ENCODE measurements at regions not wholly inside any gene's neighbourhood (a gene's known extent, or its start where the extent isn't known, plus 50 kb on each side); places are given as distances from the start of the nearest gene placed in this dataset.

- H3K4me1 ChIP-seq (ENCODE audit: control insufficient read depth, extremely low read depth, insufficient read depth, low read length): no peaks in the 10 kb centered on the region
- no peak for FAIRE-seq
- TF ChIP-seq GATA2 (IDR thresholded peaks at IDR 0.05; ENCODE audit: insufficient read depth, insufficient read length, low read depth, low read length): peak; percentile 11
- TF ChIP-seq EZH2 (IDR thresholded peaks at IDR 0.05; ENCODE audit: borderline replicate concordance, low read depth, low read length, severe bottlenecking): no peak
- H3K79me2 ChIP-seq (ENCODE audit: control insufficient read depth, insufficient read depth, low read length): peaks cover 12% of the 10 kb centered on the region
- H3K9me3 ChIP-seq (replicated peaks; ENCODE audit: control insufficient read depth, insufficient read depth, low read length): no peaks in the 10 kb centered on the region
- CTCF ChIA-PET: no interaction called here
- no peak overlapping the region for H3K4me3 ChIP-seq (replicated peaks in 1 of 3; ENCODE audit: insufficient read depth in 1 of 3, low read depth in 1 of 3, low read length in 3 of 3)
- intact Hi-C loops (cut with micrococcal nuclease): no loop called here
- no peaks in the 10 kb centered on the region for H3K36me3 ChIP-seq (ENCODE audit: control insufficient read depth in 2 of 2, extremely low read depth in 1 of 2, insufficient read depth in 2 of 2, low read length in 2 of 2)
- H4K20me1 ChIP-seq (replicated peaks; ENCODE audit: control insufficient read depth, extremely low read depth, insufficient read depth, low read length): no peaks in the 10 kb centered on the region
- no peaks in the 10 kb centered on the region for H3K27me3 ChIP-seq (ENCODE audit: control insufficient read depth in 2 of 2, insufficient read depth in 2 of 2, low read length in 2 of 2)
- peak; percentile 4 for DNase-seq (ENCODE audit: low read depth, low spot score)
- no peak overlapping the region for H3K4me2 ChIP-seq (ENCODE audit: insufficient read depth, low read length)
- no TSS peak for BruUV-seq (replicated peaks)
- no peak overlapping the region for H2AFZ ChIP-seq (ENCODE audit: low read depth, low read length)
- POLR2A ChIA-PET: no interaction called here
- H3K9me1 ChIP-seq (replicated peaks; ENCODE audit: control insufficient read depth, extremely low read depth, insufficient read depth, low read length): no peaks in the 10 kb centered on the region
- dilution Hi-C loops (cut with MboI; ENCODE audit: extremely low pct_ligation_motif_present, low sequenced_read_pairs): no loop called here
- H3K9ac ChIP-seq (replicated peaks; ENCODE audit: extremely low read depth, insufficient read depth, low read length): no peak overlapping the region
- no peak overlapping the region for H3K27ac ChIP-seq (ENCODE audit: insufficient read depth, low read depth, low read length)
These were observed 325.2 kb upstream of the POU5F2 start for GRCh38 chr5:94066437-94067207.

- ChIA-PET CTCF (no interaction called here), POLR2A (no interaction called here)
- H3K4me3 ChIP-seq (replicated peaks in 1 of 3; ENCODE audit: insufficient read depth in 1 of 3, low read depth in 1 of 3, low read length in 3 of 3): no peak overlapping the region
- H2AFZ ChIP-seq (ENCODE audit: low read depth, low read length): no peak overlapping the region
- H3K79me2 ChIP-seq (ENCODE audit: control insufficient read depth, insufficient read depth, low read length): peaks cover 12% of the 10 kb centered on the region
- no peaks in the 10 kb centered on the region for H3K4me1 ChIP-seq (ENCODE audit: control insufficient read depth, extremely low read depth, insufficient read depth, low read length)
- H3K4me2 ChIP-seq (ENCODE audit: insufficient read depth, low read length): no peak overlapping the region
- no peaks in the 10 kb centered on the region for H3K27me3 ChIP-seq (ENCODE audit: control insufficient read depth in 2 of 2, insufficient read depth in 2 of 2, low read length in 2 of 2)
- H3K9me1 ChIP-seq (replicated peaks; ENCODE audit: control insufficient read depth, extremely low read depth, insufficient read depth, low read length): no peaks in the 10 kb centered on the region
- TF ChIP-seq, protein P1, sequence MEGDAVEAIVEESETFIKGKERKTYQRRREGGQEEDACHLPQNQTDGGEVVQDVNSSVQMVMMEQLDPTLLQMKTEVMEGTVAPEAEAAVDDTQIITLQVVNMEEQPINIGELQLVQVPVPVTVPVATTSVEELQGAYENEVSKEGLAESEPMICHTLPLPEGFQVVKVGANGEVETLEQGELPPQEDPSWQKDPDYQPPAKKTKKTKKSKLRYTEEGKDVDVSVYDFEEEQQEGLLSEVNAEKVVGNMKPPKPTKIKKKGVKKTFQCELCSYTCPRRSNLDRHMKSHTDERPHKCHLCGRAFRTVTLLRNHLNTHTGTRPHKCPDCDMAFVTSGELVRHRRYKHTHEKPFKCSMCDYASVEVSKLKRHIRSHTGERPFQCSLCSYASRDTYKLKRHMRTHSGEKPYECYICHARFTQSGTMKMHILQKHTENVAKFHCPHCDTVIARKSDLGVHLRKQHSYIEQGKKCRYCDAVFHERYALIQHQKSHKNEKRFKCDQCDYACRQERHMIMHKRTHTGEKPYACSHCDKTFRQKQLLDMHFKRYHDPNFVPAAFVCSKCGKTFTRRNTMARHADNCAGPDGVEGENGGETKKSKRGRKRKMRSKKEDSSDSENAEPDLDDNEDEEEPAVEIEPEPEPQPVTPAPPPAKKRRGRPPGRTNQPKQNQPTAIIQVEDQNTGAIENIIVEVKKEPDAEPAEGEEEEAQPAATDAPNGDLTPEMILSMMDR (IDR thresholded peaks at IDR 0.05; ENCODE audit: extremely low read depth in 1 of 2, insufficient read depth in 1 of 2, low read depth in 1 of 2, low read length in 2 of 2): no peak
- TF ChIP-seq JUN (IDR thresholded peaks at IDR 0.05; ENCODE audit: borderline replicate concordance, insufficient read depth, insufficient read length, low read depth): no peak
- no peak for TF ChIP-seq MYC (IDR thresholded peaks at IDR 0.05; ENCODE audit: low read depth, low read length)
- no peak for TF ChIP-seq POLR2AphosphoS5 (IDR thresholded peaks at IDR 0.05; ENCODE audit: insufficient read depth, low read depth, low read length)
- no peak for TF ChIP-seq GATA2 (IDR thresholded peaks at IDR 0.05; ENCODE audit: insufficient read depth, insufficient read length, low read depth, low read length)
- TF ChIP-seq EZH2 (IDR thresholded peaks at IDR 0.05; ENCODE audit: borderline replicate concordance, low read depth, low read length, severe bottlenecking): no peak
- TF ChIP-seq POLR2A (IDR thresholded peaks at IDR 0.05; ENCODE audit: low read depth, low read length): no peak
- TF ChIP-seq FOS (IDR thresholded peaks at IDR 0.05; ENCODE audit: borderline replicate concordance, insufficient read depth, low read length): no peak
- TF ChIP-seq MAX (IDR thresholded peaks at IDR 0.05; ENCODE audit: insufficient read depth, insufficient read length): no peak
- DNase-seq (ENCODE audit: low read depth, low spot score) (no peak), FAIRE-seq (no peak)
- H3K9ac ChIP-seq (replicated peaks; ENCODE audit: extremely low read depth, insufficient read depth, low read length): no peak overlapping the region
- intact Hi-C loops (cut with micrococcal nuclease) (no loop called here), dilution Hi-C loops (cut with MboI; ENCODE audit: extremely low pct_ligation_motif_present, low sequenced_read_pairs) (no loop called here)
- no peaks in the 10 kb centered on the region for H3K9me3 ChIP-seq (replicated peaks; ENCODE audit: control insufficient read depth, insufficient read depth, low read length)
- BruUV-seq (replicated peaks): no TSS peak
- no peak overlapping the region for H3K27ac ChIP-seq (ENCODE audit: insufficient read depth, low read depth, low read length)
- no peaks in the 10 kb centered on the region for H4K20me1 ChIP-seq (replicated peaks; ENCODE audit: control insufficient read depth, extremely low read depth, insufficient read depth, low read length)
- no peaks in the 10 kb centered on the region for H3K36me3 ChIP-seq (ENCODE audit: control insufficient read depth in 2 of 2, extremely low read depth in 1 of 2, insufficient read depth in 2 of 2, low read length in 2 of 2)
These were observed 322.6 kb upstream of the POU5F2 start for GRCh38 chr5:94064025-94064424.

All from endothelial cell of umbilical vein (primary cell).